CD4-positive, CD25-positive, alpha-beta regulatory T cell (primary cell): ENCODE measurements at regions not wholly inside any gene's neighbourhood (a gene's known extent, or its start where the extent isn't known, plus 50 kb on each side); places are given as distances from the start of the nearest gene placed in this dataset.
A peak's percentile ranks its signal among the peaks of the same experiment; 100 is the strongest.

Experiments used
- ATAC-seq, 2 donors: fragments of 150-1000 bp; cut with Tn5 transposase; one replicate each; pipeline ENCODE4 v1.10.0; 2021; ENCODE audit warnings: low read depth in 2 of 2, moderate number of reproducible peaks in 2 of 2, moderate library complexity in 1 of 2
- DNase-seq, 3 donors: peaks; one replicate each; pipeline versions ENCODE4 v3.0.0 to v3.0.0-alpha.2; 2012 to 2022; ENCODE audit warnings: mixed read lengths in 1 of 3
- H3K27ac ChIP-seq: one replicate; pipeline ENCODE4 v1.7.0; 2013; ENCODE audit warnings: mild to moderate bottlenecking, low read length; ENCODE audit not compliant: insufficient read depth, poor library complexity, severe bottlenecking
- H3K27me3 ChIP-seq: one replicate; pipeline ENCODE4 v1.7.0; 2013; ENCODE audit warnings: low read length; ENCODE audit not compliant: control insufficient read depth, insufficient read depth
- H3K36me3 ChIP-seq: one replicate; pipeline ENCODE4 v1.7.0; 2013; ENCODE audit warnings: mild to moderate bottlenecking, low read length, moderate library complexity; ENCODE audit not compliant: control insufficient read depth, insufficient read depth
- H3K4me1 ChIP-seq: 2 replicates; pipeline ENCODE4 v1.7.0; 2013; ENCODE audit warnings: mild to moderate bottlenecking, low read length; ENCODE audit not compliant: insufficient read depth, control insufficient read depth, poor library complexity, severe bottlenecking
- H3K4me3 ChIP-seq: one replicate; pipeline ENCODE4 v1.7.0; 2013; ENCODE audit warnings: low read depth, mild to moderate bottlenecking, low read length, moderate library complexity
- H3K9me3 ChIP-seq, 2 experiments: 1 replicate in 1 of 2; 2 replicates in 1 of 2; pipeline ENCODE4 v1.7.0; 2013; ENCODE audit warnings: low read length in 2 of 2, mild to moderate bottlenecking in 1 of 2, moderate library complexity in 1 of 2; ENCODE audit not compliant: control insufficient read depth in 2 of 2
- H3K27ac Mint-ChIP-seq, 3 donors: one replicate each; pipeline ENCODE4 v1.8.0; 2020 to 2022; ENCODE audit warnings: mild to moderate bottlenecking in 3 of 3, mixed read lengths in 3 of 3, moderate library complexity in 2 of 3
- H3K27me3 Mint-ChIP-seq: one replicate; pipeline ENCODE4 v1.8.0; 2022; ENCODE audit warnings: mild to moderate bottlenecking, mixed read lengths
- H3K36me3 Mint-ChIP-seq: one replicate; pipeline ENCODE4 v1.8.0; 2020; ENCODE audit warnings: mixed read lengths
- H3K4me1 Mint-ChIP-seq, 4 donors: one replicate each; pipeline ENCODE4 v1.8.0; 2020 to 2022; ENCODE audit warnings: mixed read lengths in 4 of 4, mild to moderate bottlenecking in 1 of 4
- H3K4me3 Mint-ChIP-seq, 4 donors: one replicate each; pipeline ENCODE4 v1.8.0; 2020 to 2022; ENCODE audit warnings: mild to moderate bottlenecking in 4 of 4, mixed read lengths in 4 of 4, moderate library complexity in 3 of 4
- H3K9me3 Mint-ChIP-seq, 7 donors: one replicate each; pipeline ENCODE4 v1.8.0; 2020 to 2022; ENCODE audit warnings: mixed read lengths in 7 of 7, mild to moderate bottlenecking in 3 of 7, moderate library complexity in 2 of 7

GRCh38 chr11:81946831-81947230 is 786.8 kb downstream of the FAM181B start:
- Histone ChIP-seq H3K27ac (no peak overlapping the region), H3K9me3 (no peaks in the 10 kb centered on the region), H3K27me3 (no peaks in the 10 kb centered on the region), H3K4me3 (no peak overlapping the region), H3K4me1 (no peaks in the 10 kb centered on the region), H3K36me3 (no peaks in the 10 kb centered on the region)
- Mint-ChIP-seq H3K4me3 (no peak overlapping the region), H3K27ac (no peak overlapping the region), H3K36me3 (no peaks in the 10 kb centered on the region), H3K4me1 (no peaks in the 10 kb centered on the region), H3K27me3 (no peaks in the 10 kb centered on the region), H3K9me3 (peaks cover 0 to 1% (median 0%) of the 10 kb centered on the region in 7 donors)
- ATAC-seq: no peak
- DNase-seq: no peak

DNA sequence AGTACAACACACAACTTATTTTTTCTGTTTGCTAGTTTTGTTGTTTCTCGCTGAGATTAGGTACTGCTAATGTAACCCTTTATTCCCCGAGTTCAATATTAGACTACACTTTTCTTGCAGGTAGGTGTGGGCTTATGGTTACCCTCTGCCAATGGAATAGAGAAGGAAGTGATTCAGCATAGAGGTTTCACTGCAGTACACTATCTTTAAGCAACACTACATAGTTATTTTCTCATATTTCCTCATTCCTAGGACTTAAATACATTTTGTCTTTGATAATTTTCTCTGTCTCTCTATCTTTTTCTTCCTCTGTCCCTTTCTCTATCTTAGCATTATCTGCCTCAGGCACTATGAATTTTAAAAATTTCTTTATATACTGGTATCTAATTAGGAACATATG is 791.0 kb downstream of the FAM181B start:
- H3K9me3 Mint-ChIP-seq: peaks cover 0 to 1% (median 0%) of the 10 kb centered on the region in 7 donors
- Histone ChIP-seq H3K36me3 (no peaks in the 10 kb centered on the region), H3K27me3 (no peaks in the 10 kb centered on the region), H3K9me3 (no peaks in the 10 kb centered on the region), H3K27ac (no peak overlapping the region), H3K4me3 (no peak overlapping the region), H3K4me1 (no peaks in the 10 kb centered on the region)
- no peak overlapping the region for H3K27ac Mint-ChIP-seq
- no peaks in the 10 kb centered on the region for H3K4me1 Mint-ChIP-seq
- no peaks in the 10 kb centered on the region for H3K27me3 Mint-ChIP-seq
- no peak overlapping the region for H3K4me3 Mint-ChIP-seq
- H3K36me3 Mint-ChIP-seq: no peaks in the 10 kb centered on the region
- ATAC-seq: no peak
- DNase-seq: no peak

- Histone ChIP-seq H3K4me1 (no peaks in the 10 kb centered on the region), H3K9me3 (no peaks in the 10 kb centered on the region), H3K27ac (no peak overlapping the region), H3K4me3 (no peak overlapping the region), H3K27me3 (no peaks in the 10 kb centered on the region), H3K36me3 (no peaks in the 10 kb centered on the region)
- Mint-ChIP-seq H3K27ac (no peak overlapping the region), H3K36me3 (no peaks in the 10 kb centered on the region), H3K4me1 (no peaks in the 10 kb centered on the region), H3K9me3 (peaks cover 0 to 1% (median 0%) of the 10 kb centered on the region in 7 donors), H3K27me3 (no peaks in the 10 kb centered on the region), H3K4me3 (no peak overlapping the region)
- DNase-seq: no peak
- no peak for ATAC-seq
Measured at GRCh38 chr11:81941998-81942397, 791.7 kb downstream of the FAM181B start.

GRCh38 chr11:81932303-81932702 is 801.4 kb downstream of the FAM181B start:
- Mint-ChIP-seq H3K27me3 (peaks cover 4% of the 10 kb centered on the region), H3K4me3 (no peak overlapping the region), H3K27ac (no peak overlapping the region), H3K4me1 (no peaks in the 10 kb centered on the region), H3K36me3 (no peaks in the 10 kb centered on the region), H3K9me3 (peaks cover 0 to 6% (median 0%) of the 10 kb centered on the region in 7 donors)
- no peaks in the 10 kb centered on the region for H3K9me3 ChIP-seq
- no peak overlapping the region for H3K27ac ChIP-seq
- no peak overlapping the region for H3K4me3 ChIP-seq
- H3K36me3 ChIP-seq: no peaks in the 10 kb centered on the region
- no peak for DNase-seq
- no peaks in the 10 kb centered on the region for H3K27me3 ChIP-seq
- ATAC-seq: no peak
- H3K4me1 ChIP-seq: no peaks in the 10 kb centered on the region

- DNase-seq (no peak), ATAC-seq (no peak)
- Mint-ChIP-seq H3K27ac (no peak overlapping the region), H3K4me3 (no peak overlapping the region), H3K4me1 (no peaks in the 10 kb centered on the region), H3K9me3 (peaks cover 0 to 2% (median 0%) of the 10 kb centered on the region in 7 donors), H3K36me3 (no peaks in the 10 kb centered on the region), H3K27me3 (no peaks in the 10 kb centered on the region)
- Histone ChIP-seq H3K4me1 (no peaks in the 10 kb centered on the region), H3K27ac (no peak overlapping the region), H3K9me3 (no peaks in the 10 kb centered on the region), H3K27me3 (no peaks in the 10 kb centered on the region), H3K4me3 (no peak overlapping the region), H3K36me3 (no peaks in the 10 kb centered on the region)
Measured at GRCh38 chr11:81920205-81920604, 813.5 kb downstream of the FAM181B start.

DNA sequence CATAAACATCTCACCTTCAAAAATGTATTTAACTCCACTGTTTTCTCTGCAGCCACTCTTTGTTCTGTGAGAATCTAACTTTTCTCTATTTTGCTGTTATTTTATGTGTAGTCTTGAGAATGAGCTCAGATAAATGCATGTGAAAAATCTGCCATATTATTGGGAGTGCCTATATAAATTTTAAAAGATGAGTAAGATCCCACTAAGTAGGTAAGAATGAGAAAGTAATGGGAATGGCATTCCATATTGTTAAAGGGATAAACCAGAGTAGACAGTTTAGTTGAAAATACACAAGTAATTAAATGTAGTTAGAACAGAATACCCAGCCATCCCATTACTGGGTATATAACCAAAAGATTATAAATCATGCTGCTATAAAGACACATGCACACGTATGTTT is 817.2 kb downstream of the FAM181B start:
- Mint-ChIP-seq H3K4me1 (peaks cover 0 to 2% (median 0%) of the 10 kb centered on the region in 4 donors), H3K9me3 (peaks cover 0 to 3% (median 0%) of the 10 kb centered on the region in 7 donors), H3K27me3 (no peaks in the 10 kb centered on the region), H3K27ac (no peak overlapping the region), H3K4me3 (no peak overlapping the region), H3K36me3 (no peaks in the 10 kb centered on the region)
- Histone ChIP-seq H3K4me3 (no peak overlapping the region), H3K27ac (no peak overlapping the region), H3K36me3 (no peaks in the 10 kb centered on the region), H3K4me1 (no peaks in the 10 kb centered on the region), H3K27me3 (no peaks in the 10 kb centered on the region), H3K9me3 (no peaks in the 10 kb centered on the region)
- DNase-seq (no peak), ATAC-seq (no peak)

DNA sequence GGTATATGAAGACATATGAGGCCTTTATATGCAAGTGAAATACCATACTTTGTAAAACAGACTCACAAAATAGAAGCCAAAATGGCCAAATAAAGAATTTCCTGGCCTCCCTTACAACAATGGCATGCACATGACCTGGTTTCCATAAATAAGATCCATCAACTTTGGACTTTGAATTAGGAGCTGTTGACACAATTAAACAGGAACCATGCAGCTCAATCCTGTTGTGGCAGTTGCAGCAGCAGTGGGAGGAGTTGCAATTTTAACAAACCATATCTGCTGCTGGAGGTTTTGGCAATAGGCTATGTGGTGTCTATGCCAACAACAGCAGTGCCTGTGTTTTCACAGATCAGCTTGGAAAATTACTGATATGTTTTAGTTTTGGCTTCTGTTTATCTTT is 818.6 kb downstream of the FAM181B start:
- Histone ChIP-seq H3K27me3 (no peaks in the 10 kb centered on the region), H3K4me3 (no peak overlapping the region), H3K4me1 (no peaks in the 10 kb centered on the region), H3K9me3 (no peaks in the 10 kb centered on the region), H3K36me3 (no peaks in the 10 kb centered on the region), H3K27ac (no peak overlapping the region)
- Mint-ChIP-seq H3K4me3 (peak overlapping the region in 1 of 4 donors; percentile 33), H3K4me1 (peaks cover 0 to 2% (median 0%) of the 10 kb centered on the region in 4 donors), H3K9me3 (peaks cover 0 to 3% (median 0%) of the 10 kb centered on the region in 7 donors), H3K27me3 (no peaks in the 10 kb centered on the region), H3K36me3 (no peaks in the 10 kb centered on the region), H3K27ac (no peak overlapping the region)
- DNase-seq (no peak), ATAC-seq (no peak)

- no peak for ATAC-seq
- Histone ChIP-seq H3K9me3 (no peaks in the 10 kb centered on the region), H3K27me3 (no peaks in the 10 kb centered on the region), H3K36me3 (no peaks in the 10 kb centered on the region), H3K4me3 (no peak overlapping the region), H3K4me1 (no peaks in the 10 kb centered on the region), H3K27ac (no peak overlapping the region)
- H3K27ac Mint-ChIP-seq: no peak overlapping the region
- DNase-seq: no peak
- no peaks in the 10 kb centered on the region for H3K36me3 Mint-ChIP-seq
- peaks cover 0 to 2% (median 0%) of the 10 kb centered on the region in 4 donors for H3K4me1 Mint-ChIP-seq
- H3K4me3 Mint-ChIP-seq: no peak overlapping the region
- no peaks in the 10 kb centered on the region for H3K27me3 Mint-ChIP-seq
- peaks cover 0 to 3% (median 0%) of the 10 kb centered on the region in 7 donors for H3K9me3 Mint-ChIP-seq
Measured at GRCh38 chr11:81913793-81914192, 819.9 kb downstream of the FAM181B start.
